Activated CD8-positive, alpha-beta T cell treated with anti-CD3 and anti-CD28 coated beads for 36 hours (primary cell): ENCODE measurements at regions not wholly inside any gene's neighbourhood (a gene's known extent, or its start where the extent isn't known, plus 50 kb on each side); places are given as distances from the start of the nearest gene placed in this dataset.

Experiments
- ATAC-seq: fragments of 200-7000 bp; cut with Tn5 transposase; one replicate; pipeline ENCODE4 v1.10.0; 2021; ENCODE audit warnings: mild to moderate bottlenecking, moderate library complexity
- CTCF ChIA-PET: fragments of 350-600 bp; sonication (Branson Sonifier 250); formaldehyde crosslinking; loops from one replicate; lab custom pipeline; 2021; ENCODE audit warnings: antibody characterized with exemption; lab: Charles Lee
- POLR2A ChIA-PET: fragments of 350-600 bp; sonication (Branson Sonifier 250); formaldehyde crosslinking; loops from one replicate; lab custom pipeline; 2021; ENCODE audit warnings: antibody characterized with exemption; lab: Charles Lee
- DNase-seq: peaks from one replicate; pipeline ENCODE4 v3.0.0-alpha.2; 2020
- H3K27ac Mint-ChIP-seq: one replicate; pipeline ENCODE4 v1.8.0; 2021; ENCODE audit warnings: mild to moderate bottlenecking, mixed read lengths
- H3K27me3 Mint-ChIP-seq: one replicate; pipeline ENCODE4 v1.8.0; 2021; ENCODE audit warnings: mixed read lengths
- H3K36me3 Mint-ChIP-seq: one replicate; pipeline ENCODE4 v1.8.0; 2021; ENCODE audit warnings: low read depth, mixed read lengths
- H3K4me1 Mint-ChIP-seq: one replicate; pipeline ENCODE4 v1.8.0; 2021; ENCODE audit warnings: low read depth, mixed read lengths
- H3K4me3 Mint-ChIP-seq: one replicate; pipeline ENCODE4 v1.8.0; 2021; ENCODE audit warnings: mild to moderate bottlenecking, moderate library complexity, mixed read lengths
- H3K9me3 Mint-ChIP-seq: one replicate; pipeline ENCODE4 v1.8.0; 2021; ENCODE audit warnings: mixed read lengths
- intact Hi-C: fragments of 100-400 bp; cut with micrococcal nuclease; formaldehyde crosslinking; loops from one replicate; pipeline ENCODE4 v1.10.0; 2022
- TF ChIP-seq, protein P1 (sequence below): fragments of 200-600 bp; IDR thresholded peaks from one replicate; pipeline ENCODE4 v1.8.0; 2022; ENCODE audit warnings: antibody characterized with exemption, mild to moderate bottlenecking

DNA sequence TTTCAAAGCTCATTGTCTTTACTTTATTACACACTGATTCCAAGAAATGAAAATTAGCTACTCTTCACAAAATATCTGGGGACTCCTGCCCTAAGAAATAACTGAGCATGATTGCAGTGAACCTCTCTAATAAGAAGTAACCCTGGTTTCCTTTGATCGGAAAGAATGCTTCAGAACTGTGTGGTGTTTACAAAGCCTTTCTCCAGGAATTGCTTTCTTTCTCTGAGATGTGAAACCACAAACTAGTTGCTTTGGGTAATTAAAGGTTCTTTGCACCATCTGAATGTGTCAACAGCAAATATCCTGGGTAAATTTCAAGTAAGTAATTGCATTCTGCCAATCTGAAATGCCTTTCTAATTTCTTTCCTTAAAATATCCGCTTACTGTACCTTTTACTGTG lies 292.9 kb upstream of the SLIT2 start:
- Mint-ChIP-seq H3K4me3 (no peak overlapping the region), H3K4me1 (no peaks in the 10 kb centered on the region), H3K36me3 (no peaks in the 10 kb centered on the region), H3K9me3 (peaks cover 3% of the 10 kb centered on the region), H3K27ac (no peak overlapping the region), H3K27me3 (no peaks in the 10 kb centered on the region)
- TF ChIP-seq, protein P1, sequence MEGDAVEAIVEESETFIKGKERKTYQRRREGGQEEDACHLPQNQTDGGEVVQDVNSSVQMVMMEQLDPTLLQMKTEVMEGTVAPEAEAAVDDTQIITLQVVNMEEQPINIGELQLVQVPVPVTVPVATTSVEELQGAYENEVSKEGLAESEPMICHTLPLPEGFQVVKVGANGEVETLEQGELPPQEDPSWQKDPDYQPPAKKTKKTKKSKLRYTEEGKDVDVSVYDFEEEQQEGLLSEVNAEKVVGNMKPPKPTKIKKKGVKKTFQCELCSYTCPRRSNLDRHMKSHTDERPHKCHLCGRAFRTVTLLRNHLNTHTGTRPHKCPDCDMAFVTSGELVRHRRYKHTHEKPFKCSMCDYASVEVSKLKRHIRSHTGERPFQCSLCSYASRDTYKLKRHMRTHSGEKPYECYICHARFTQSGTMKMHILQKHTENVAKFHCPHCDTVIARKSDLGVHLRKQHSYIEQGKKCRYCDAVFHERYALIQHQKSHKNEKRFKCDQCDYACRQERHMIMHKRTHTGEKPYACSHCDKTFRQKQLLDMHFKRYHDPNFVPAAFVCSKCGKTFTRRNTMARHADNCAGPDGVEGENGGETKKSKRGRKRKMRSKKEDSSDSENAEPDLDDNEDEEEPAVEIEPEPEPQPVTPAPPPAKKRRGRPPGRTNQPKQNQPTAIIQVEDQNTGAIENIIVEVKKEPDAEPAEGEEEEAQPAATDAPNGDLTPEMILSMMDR: no peak
- no peak for ATAC-seq
- intact Hi-C loops: no loop called here
- DNase-seq: no peak
- ChIA-PET CTCF (no interaction called here), POLR2A (no interaction called here)

DNA sequence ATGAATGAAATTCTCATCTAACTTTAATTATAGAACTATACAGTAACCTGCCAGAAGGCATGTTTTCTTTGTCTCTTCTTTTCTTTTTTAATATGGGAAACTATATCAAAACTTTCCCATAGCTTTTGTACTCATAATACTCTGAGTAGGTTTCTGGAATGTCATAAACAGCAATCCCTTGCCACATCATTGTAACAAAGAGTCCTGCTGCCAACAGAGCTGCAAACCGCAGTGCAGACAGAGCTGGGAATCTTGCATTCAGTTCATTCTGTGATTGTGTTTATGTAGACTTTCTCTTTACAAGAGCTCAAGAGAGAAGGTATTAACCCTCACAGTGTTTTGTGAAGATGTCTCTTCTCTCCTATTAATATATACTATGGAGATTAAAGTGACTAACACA lies 304.4 kb upstream of the SLIT2 start:
- ChIA-PET CTCF (no interaction called here), POLR2A (no interaction called here)
- intact Hi-C loops: no loop called here
- Mint-ChIP-seq H3K27me3 (no peaks in the 10 kb centered on the region), H3K4me1 (no peaks in the 10 kb centered on the region), H3K9me3 (peaks cover 5% of the 10 kb centered on the region), H3K27ac (no peak overlapping the region), H3K4me3 (no peak overlapping the region), H3K36me3 (no peaks in the 10 kb centered on the region)
- DNase-seq: no peak
- TF ChIP-seq, protein P1: no peak
- no peak for ATAC-seq

DNA sequence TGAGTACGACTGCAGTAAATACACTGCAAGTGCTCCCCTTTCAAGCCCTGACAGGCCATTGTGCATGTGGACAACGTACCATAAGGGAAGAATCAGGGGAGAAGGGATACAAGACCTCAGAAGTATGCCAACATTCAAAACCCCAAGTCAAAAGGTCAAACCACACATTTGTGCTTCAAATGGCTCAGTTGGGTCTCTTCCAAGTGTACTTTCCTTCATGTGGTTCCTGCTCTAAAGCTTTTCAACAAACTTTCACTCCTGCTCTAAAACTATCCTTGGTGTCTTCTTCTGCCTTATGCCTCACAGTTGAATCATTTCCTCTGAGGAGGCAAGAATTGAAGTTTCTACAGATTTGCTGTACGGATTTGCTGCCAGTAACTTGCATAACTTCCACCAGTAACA lies 305.7 kb upstream of the SLIT2 start:
- TF ChIP-seq, protein P1: no peak
- no peak for DNase-seq
- H3K9me3 Mint-ChIP-seq: peaks cover 5% of the 10 kb centered on the region
- no peaks in the 10 kb centered on the region for H3K4me1 Mint-ChIP-seq
- H3K4me3 Mint-ChIP-seq: no peak overlapping the region
- CTCF ChIA-PET: no interaction called here
- intact Hi-C loops: no loop called here
- no peak overlapping the region for H3K27ac Mint-ChIP-seq
- no peak for ATAC-seq
- H3K27me3 Mint-ChIP-seq: no peaks in the 10 kb centered on the region
- POLR2A ChIA-PET: no interaction called here
- H3K36me3 Mint-ChIP-seq: no peaks in the 10 kb centered on the region

DNA sequence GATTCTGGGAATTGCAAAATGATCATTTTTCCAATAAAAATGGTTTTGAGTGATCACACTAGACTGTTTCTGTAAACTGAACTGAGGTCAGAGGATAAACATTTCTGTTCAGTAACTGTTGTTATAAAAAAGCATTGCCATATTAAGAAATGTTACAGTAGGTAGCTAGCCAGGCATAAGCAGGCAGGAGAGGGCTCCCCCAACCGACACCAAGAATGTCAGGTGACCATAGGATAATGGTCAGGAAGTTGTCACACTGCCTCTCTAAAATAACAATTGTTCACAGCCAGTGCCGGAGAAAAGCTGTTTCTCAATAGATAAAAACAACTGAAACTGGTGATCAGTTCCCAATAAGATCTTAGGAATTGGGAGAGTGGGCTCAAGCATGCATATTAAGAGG lies 306.2 kb upstream of the SLIT2 start:
- POLR2A ChIA-PET: no interaction called here
- CTCF ChIA-PET: no interaction called here

DNA sequence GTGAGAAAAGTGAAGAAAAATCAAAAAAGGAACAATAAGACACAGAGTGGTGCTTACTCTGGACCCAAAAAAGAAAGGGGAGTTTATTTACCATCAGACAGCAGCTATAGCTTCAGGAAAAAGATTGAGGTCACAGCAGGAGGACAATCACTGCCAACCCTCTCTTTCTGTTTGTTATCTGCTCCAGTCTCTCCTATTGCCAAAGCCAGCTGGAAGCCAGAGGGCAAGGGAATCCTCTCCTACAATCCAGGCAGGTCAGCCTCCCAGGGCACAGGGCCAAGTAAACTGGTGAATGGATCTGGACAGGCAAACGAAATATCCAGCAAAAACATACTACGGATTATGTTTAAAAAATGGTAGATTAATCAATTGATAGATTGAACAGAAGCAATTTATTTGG lies 306.9 kb upstream of the SLIT2 start:
- H3K36me3 Mint-ChIP-seq: no peaks in the 10 kb centered on the region
- peaks cover 5% of the 10 kb centered on the region for H3K9me3 Mint-ChIP-seq
- ChIA-PET POLR2A (no interaction called here), CTCF (no interaction called here)
- intact Hi-C loops: no loop called here
- no peak overlapping the region for H3K27ac Mint-ChIP-seq
- no peaks in the 10 kb centered on the region for H3K4me1 Mint-ChIP-seq
- H3K27me3 Mint-ChIP-seq: no peaks in the 10 kb centered on the region
- TF ChIP-seq, protein P1: no peak
- H3K4me3 Mint-ChIP-seq: no peak overlapping the region
- DNase-seq (no peak), ATAC-seq (no peak)

More for the DNA sequence above, 306.2 kb upstream of the SLIT2 start:
- TF ChIP-seq, protein P1: no peak
- H3K27ac Mint-ChIP-seq: no peak overlapping the region
- H3K27me3 Mint-ChIP-seq: no peaks in the 10 kb centered on the region
- intact Hi-C loops: no loop called here
- no peaks in the 10 kb centered on the region for H3K4me1 Mint-ChIP-seq
- peaks cover 5% of the 10 kb centered on the region for H3K9me3 Mint-ChIP-seq
- no peak overlapping the region for H3K4me3 Mint-ChIP-seq
- ATAC-seq: no peak
- no peak for DNase-seq
- H3K36me3 Mint-ChIP-seq: no peaks in the 10 kb centered on the region
